B cell (primary cell): ENCODE measurements at regions not wholly inside any gene's neighbourhood (a gene's known extent, or its start where the extent isn't known, plus 50 kb on each side); places are given as distances from the start of the nearest gene placed in this dataset.

Experiments used
- ATAC-seq: fragments of 200-7000 bp; cut with Tn5 transposase; one replicate; pipeline ENCODE4 v1.10.0; 2021; ENCODE audit warnings: low read depth, mild to moderate bottlenecking, moderate number of reproducible peaks, moderate library complexity
- CTCF ChIA-PET: fragments of 350-600 bp; sonication (Branson Sonifier 250); formaldehyde crosslinking; loops from one replicate; lab custom pipeline; 2021; ENCODE audit warnings: antibody characterized with exemption, inconsistent platforms; lab: Charles Lee
- POLR2A ChIA-PET: fragments of 350-600 bp; sonication (Branson Sonifier 250); formaldehyde crosslinking; loops from one replicate; lab custom pipeline; 2021; ENCODE audit warnings: antibody characterized with exemption; lab: Charles Lee
- DNase-seq: peaks from one replicate; pipeline ENCODE4 v3.0.0; 2013
- H2AFZ ChIP-seq: 2 replicates; pipeline ENCODE4 v1.6.1; 2012; ENCODE audit warnings: mild to moderate bottlenecking, low read depth, low read length; ENCODE audit not compliant: insufficient read depth, poor library complexity, severe bottlenecking
- H3K27ac ChIP-seq, 2 donors: 1 replicate in 1 of 2; 2 replicates in 1 of 2; pipeline ENCODE4 v1.5.1; 2012 to 2013; ENCODE audit warnings: low read length in 2 of 2, mild to moderate bottlenecking in 2 of 2, moderate library complexity in 1 of 2
- H3K27me3 ChIP-seq, 4 experiments: fragments of 200-600 bp in 1 of 4; sonication (generic) in 1 of 4; replicated peaks in 1 of 4; 1 replicate in 2 of 4; 2 replicates in 2 of 4; pipeline versions ENCODE4 v1.6.1 to v1.7.0; 2013 to 2016; ENCODE audit warnings: low read length in 3 of 4, mild to moderate bottlenecking in 2 of 4, mixed read lengths in 1 of 4, moderate library complexity in 1 of 4; ENCODE audit not compliant: insufficient read depth in 4 of 4, control insufficient read depth in 3 of 4; ENCODE audit errors: control extremely low read depth in 1 of 4
- H3K36me3 ChIP-seq, 2 experiments: replicated peaks in 1 of 2; 1 replicate in 1 of 2; 2 replicates in 1 of 2; pipeline versions ENCODE4 v1.6.1 to v1.7.1; 2013; ENCODE audit warnings: low read length in 1 of 2; ENCODE audit not compliant: insufficient read depth in 2 of 2, control insufficient read depth in 1 of 2; ENCODE audit errors: control extremely low read depth in 1 of 2, extremely low read depth in 1 of 2
- H3K4me1 ChIP-seq, 2 donors: fragments of 200-600 bp in 1 of 2; sonication (generic) in 1 of 2; 1 replicate in 1 of 2; 2 replicates in 1 of 2; pipeline versions ENCODE4 v1.5.1 to v1.6.1; 2013 to 2017; ENCODE audit warnings: low read length in 2 of 2; ENCODE audit not compliant: control insufficient read depth in 2 of 2, insufficient read depth in 2 of 2
- H3K4me2 ChIP-seq: replicated peaks from 2 replicates; pipeline ENCODE3; 2012; ENCODE audit warnings: mild to moderate bottlenecking, low read depth, low read length; ENCODE audit not compliant: poor library complexity, severe bottlenecking
- H3K4me3 ChIP-seq, 5 experiments: fragments of 200-600 bp in 1 of 5; sonication (generic) in 1 of 5; 1 replicate in 3 of 5; 2 replicates in 2 of 5; pipeline versions ENCODE4 v1.5.1 to v1.7.0; 2011 to 2016; ENCODE audit warnings: low read length in 4 of 5, mild to moderate bottlenecking in 4 of 5, low read depth in 2 of 5, control low read depth in 1 of 5, moderate library complexity in 1 of 5; ENCODE audit not compliant: insufficient read depth in 1 of 5; ENCODE audit errors: control extremely low read depth in 1 of 5, extremely low read depth in 1 of 5
- H3K79me2 ChIP-seq: fragments of 200-600 bp; sonication (generic); one replicate; pipeline ENCODE4 v1.6.0; 2016; ENCODE audit warnings: low read length; ENCODE audit not compliant: control insufficient read depth, insufficient read depth
- H3K9ac ChIP-seq: fragments of 200-600 bp; sonication (generic); 2 replicates; pipeline ENCODE4 v1.6.1; 2017; ENCODE audit warnings: mild to moderate bottlenecking, low read length, moderate library complexity
- H3K9me3 ChIP-seq, 3 donors: one replicate each; pipeline versions ENCODE4 v1.6.1 to v1.7.1; 2013; ENCODE audit warnings: low read length in 2 of 3; ENCODE audit not compliant: control insufficient read depth in 2 of 3, insufficient read depth in 1 of 3; ENCODE audit errors: control extremely low read depth in 1 of 3
- H4K20me1 ChIP-seq: 2 replicates; pipeline ENCODE4 v1.6.0; 2012; ENCODE audit warnings: mild to moderate bottlenecking, low read length; ENCODE audit not compliant: insufficient read depth, control insufficient read depth, poor library complexity, severe bottlenecking
- H3K27ac Mint-ChIP-seq: one replicate; pipeline ENCODE4 v1.8.0; 2021; ENCODE audit warnings: mixed read lengths
- H3K27me3 Mint-ChIP-seq: one replicate; pipeline ENCODE4 v1.8.0; 2021; ENCODE audit warnings: mixed read lengths
- H3K4me1 Mint-ChIP-seq: one replicate; pipeline ENCODE4 v1.8.0; 2021; ENCODE audit warnings: mixed read lengths
- H3K4me3 Mint-ChIP-seq: one replicate; pipeline ENCODE4 v1.8.0; 2021; ENCODE audit warnings: mixed read lengths
- H3K9me3 Mint-ChIP-seq: one replicate; pipeline ENCODE4 v1.8.0; 2022; ENCODE audit warnings: mixed read lengths; ENCODE audit not compliant: insufficient read depth
- CTCF ChIP-seq: fragments of 200-600 bp; IDR thresholded peaks from one replicate; pipeline ENCODE4 v1.8.0; 2022; ENCODE audit warnings: antibody characterized with exemption, mild to moderate bottlenecking
- EZH2 ChIP-seq: IDR thresholded peaks from 2 replicates; pipeline ENCODE4 v1.6.1; 2012; ENCODE audit warnings: borderline replicate concordance, low read depth, mild to moderate bottlenecking, moderate library complexity, low read length; ENCODE audit not compliant: insufficient read depth, poor library complexity, severe bottlenecking
- WGBS: methylation state at CpG from one replicate; pipeline ENCODE4 v1.1.5; 2013; ENCODE audit warnings: missing lambda C conversion rate; ENCODE audit not compliant: insufficient coverage; 5-methylcytosine and 5-hydroxymethylcytosine counted together
- intact Hi-C: fragments of 100-400 bp; cut with micrococcal nuclease; formaldehyde crosslinking; loops from one replicate; pipeline ENCODE4 v1.10.0; 2022

DNA sequence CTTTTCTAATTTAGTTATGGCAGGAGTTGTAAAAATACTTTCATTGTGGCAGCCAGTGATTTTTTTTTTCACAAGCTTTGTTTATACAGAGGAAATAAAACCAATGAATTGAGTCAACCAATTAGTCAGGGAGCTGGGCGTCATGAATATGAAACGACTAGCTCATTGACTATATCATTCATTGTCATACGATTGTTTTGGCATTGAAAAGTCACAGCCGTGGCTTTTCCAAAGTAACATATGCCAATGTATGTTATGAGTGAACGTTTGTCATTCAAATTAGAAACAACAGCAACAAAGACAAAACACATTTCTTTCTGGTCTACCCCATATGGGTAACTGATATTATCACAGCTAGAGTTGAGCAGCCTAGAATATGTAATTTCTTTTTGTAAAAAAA is 810.6 kb downstream of the EPHA7 start:
- intact Hi-C loops: no loop called here
- ChIA-PET CTCF (interaction anchor here (1.0 kb wide), 1 partner anchor 13 kb away, joined by 3 read pairs; no protein-coding TSS in a partner anchor), POLR2A (no interaction called here)
- no peaks in the 10 kb centered on the region for H3K27me3 ChIP-seq
- no peak for TF ChIP-seq CTCF
- TF ChIP-seq EZH2: no peak
- no peaks in the 10 kb centered on the region for H3K4me1 Mint-ChIP-seq
- H3K27me3 Mint-ChIP-seq: no peaks in the 10 kb centered on the region
- peaks cover 12% of the 10 kb centered on the region for H3K9me3 Mint-ChIP-seq
- H2AFZ ChIP-seq: no peak overlapping the region
- no peaks in the 10 kb centered on the region for H4K20me1 ChIP-seq
- no CpG with 5 or more reads among the region's 5 CpGs for WGBS
- DNase-seq (no peak), ATAC-seq (no peak)
- H3K27ac ChIP-seq: no peak overlapping the region
- no peak overlapping the region for H3K27ac Mint-ChIP-seq
- H3K9ac ChIP-seq: no peak overlapping the region
- H3K4me2 ChIP-seq: no peak overlapping the region
- no peaks in the 10 kb centered on the region for H3K79me2 ChIP-seq
- no peaks in the 10 kb centered on the region for H3K9me3 ChIP-seq
- no peak overlapping the region for H3K4me3 Mint-ChIP-seq
- no peak overlapping the region for H3K4me3 ChIP-seq
- H3K36me3 ChIP-seq: no peaks in the 10 kb centered on the region
- H3K4me1 ChIP-seq: no peaks in the 10 kb centered on the region

GRCh38 chr6:92593201-92593600 is 826.2 kb downstream of the EPHA7 start:
- Mint-ChIP-seq H3K27me3 (no peaks in the 10 kb centered on the region), H3K4me1 (no peaks in the 10 kb centered on the region), H3K9me3 (no peaks in the 10 kb centered on the region), H3K4me3 (no peak overlapping the region), H3K27ac (no peak overlapping the region)
- Histone ChIP-seq H3K27me3 (no peaks in the 10 kb centered on the region), H3K36me3 (no peaks in the 10 kb centered on the region), H3K79me2 (no peaks in the 10 kb centered on the region), H3K9me3 (no peaks in the 10 kb centered on the region), H3K4me2 (no peak overlapping the region), H3K4me1 (no peaks in the 10 kb centered on the region), H3K4me3 (no peak overlapping the region), H2AFZ (no peak overlapping the region), H3K27ac (no peak overlapping the region), H4K20me1 (no peaks in the 10 kb centered on the region), H3K9ac (no peak overlapping the region)
- ATAC-seq: no peak
- no CpG with 5 or more reads among the region's 2 CpGs for WGBS
- POLR2A ChIA-PET: no interaction called here
- TF ChIP-seq CTCF (no peak), EZH2 (no peak)
- no peak for DNase-seq
- intact Hi-C loops: no loop called here
- CTCF ChIA-PET: no interaction called here
